ENCODE measurements at regions not wholly inside any gene's neighbourhood (a gene's known extent, or its start where the extent isn't known, plus 50 kb on each side); places are given as distances from the start of the nearest gene placed in this dataset.
"Not testable (repeated sequence)": the region's sequence is repeated elsewhere in the genome, so short reads cannot be mapped to it uniquely, and the experiment has no call there.

DNA sequence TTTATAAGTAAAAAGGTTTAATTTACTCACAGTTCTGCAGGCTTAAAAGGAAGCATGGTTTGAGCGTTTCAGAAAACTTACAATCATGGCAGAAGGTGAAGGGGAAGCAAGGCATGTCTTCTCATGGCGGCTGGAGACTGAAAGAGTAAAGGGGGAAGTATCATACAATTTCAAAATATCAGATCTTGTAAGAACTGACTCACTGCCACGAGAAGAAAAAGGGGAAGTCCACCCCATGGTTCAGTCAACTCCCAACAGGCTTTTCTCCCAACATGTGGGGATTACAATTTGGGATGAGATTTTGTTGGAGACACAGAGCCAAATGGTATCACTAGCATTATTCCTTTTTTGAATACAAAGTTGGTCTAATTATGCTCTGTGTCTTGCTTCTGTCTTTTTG lies 627.9 kb upstream of the ST8SIA4 start:
- no peaks in the 10 kb centered on the region for H3K27me3 ChIP-seq (ENCODE audit: control insufficient read depth, insufficient read depth, low read length)
- no peak for DNase-seq (ENCODE audit: low read depth, low spot score)
- ChIA-PET POLR2A (no interaction called here), CTCF (no interaction called here)
- H3K27ac ChIP-seq (ENCODE audit: low read length), result no peak overlapping the region
- ATAC-seq, result no peak
- in situ Hi-C loops (cut with HindIII; ENCODE audit: low pct_unique_long_range_greater_than_20kb, low sequenced_read_pairs) (no loop called here), intact Hi-C loops (cut with micrococcal nuclease; ENCODE audit: unreplicated experiment) (no loop called here)
- TF ChIP-seq SIN3A (IDR thresholded peaks at IDR 0.05; ENCODE audit: borderline replicate concordance, insufficient read depth, low read depth, low read length) (no peak), TCF7L2 (IDR thresholded peaks at IDR 0.05; ENCODE audit: low read depth, low read length) (no peak), POLR2AphosphoS5 (IDR thresholded peaks at IDR 0.05; ENCODE audit: low read depth, low read length) (no peak)
- TF ChIP-seq, protein P1, sequence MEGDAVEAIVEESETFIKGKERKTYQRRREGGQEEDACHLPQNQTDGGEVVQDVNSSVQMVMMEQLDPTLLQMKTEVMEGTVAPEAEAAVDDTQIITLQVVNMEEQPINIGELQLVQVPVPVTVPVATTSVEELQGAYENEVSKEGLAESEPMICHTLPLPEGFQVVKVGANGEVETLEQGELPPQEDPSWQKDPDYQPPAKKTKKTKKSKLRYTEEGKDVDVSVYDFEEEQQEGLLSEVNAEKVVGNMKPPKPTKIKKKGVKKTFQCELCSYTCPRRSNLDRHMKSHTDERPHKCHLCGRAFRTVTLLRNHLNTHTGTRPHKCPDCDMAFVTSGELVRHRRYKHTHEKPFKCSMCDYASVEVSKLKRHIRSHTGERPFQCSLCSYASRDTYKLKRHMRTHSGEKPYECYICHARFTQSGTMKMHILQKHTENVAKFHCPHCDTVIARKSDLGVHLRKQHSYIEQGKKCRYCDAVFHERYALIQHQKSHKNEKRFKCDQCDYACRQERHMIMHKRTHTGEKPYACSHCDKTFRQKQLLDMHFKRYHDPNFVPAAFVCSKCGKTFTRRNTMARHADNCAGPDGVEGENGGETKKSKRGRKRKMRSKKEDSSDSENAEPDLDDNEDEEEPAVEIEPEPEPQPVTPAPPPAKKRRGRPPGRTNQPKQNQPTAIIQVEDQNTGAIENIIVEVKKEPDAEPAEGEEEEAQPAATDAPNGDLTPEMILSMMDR (IDR thresholded peaks at IDR 0.05), result no peak
- TF ChIP-seq, protein P2, sequence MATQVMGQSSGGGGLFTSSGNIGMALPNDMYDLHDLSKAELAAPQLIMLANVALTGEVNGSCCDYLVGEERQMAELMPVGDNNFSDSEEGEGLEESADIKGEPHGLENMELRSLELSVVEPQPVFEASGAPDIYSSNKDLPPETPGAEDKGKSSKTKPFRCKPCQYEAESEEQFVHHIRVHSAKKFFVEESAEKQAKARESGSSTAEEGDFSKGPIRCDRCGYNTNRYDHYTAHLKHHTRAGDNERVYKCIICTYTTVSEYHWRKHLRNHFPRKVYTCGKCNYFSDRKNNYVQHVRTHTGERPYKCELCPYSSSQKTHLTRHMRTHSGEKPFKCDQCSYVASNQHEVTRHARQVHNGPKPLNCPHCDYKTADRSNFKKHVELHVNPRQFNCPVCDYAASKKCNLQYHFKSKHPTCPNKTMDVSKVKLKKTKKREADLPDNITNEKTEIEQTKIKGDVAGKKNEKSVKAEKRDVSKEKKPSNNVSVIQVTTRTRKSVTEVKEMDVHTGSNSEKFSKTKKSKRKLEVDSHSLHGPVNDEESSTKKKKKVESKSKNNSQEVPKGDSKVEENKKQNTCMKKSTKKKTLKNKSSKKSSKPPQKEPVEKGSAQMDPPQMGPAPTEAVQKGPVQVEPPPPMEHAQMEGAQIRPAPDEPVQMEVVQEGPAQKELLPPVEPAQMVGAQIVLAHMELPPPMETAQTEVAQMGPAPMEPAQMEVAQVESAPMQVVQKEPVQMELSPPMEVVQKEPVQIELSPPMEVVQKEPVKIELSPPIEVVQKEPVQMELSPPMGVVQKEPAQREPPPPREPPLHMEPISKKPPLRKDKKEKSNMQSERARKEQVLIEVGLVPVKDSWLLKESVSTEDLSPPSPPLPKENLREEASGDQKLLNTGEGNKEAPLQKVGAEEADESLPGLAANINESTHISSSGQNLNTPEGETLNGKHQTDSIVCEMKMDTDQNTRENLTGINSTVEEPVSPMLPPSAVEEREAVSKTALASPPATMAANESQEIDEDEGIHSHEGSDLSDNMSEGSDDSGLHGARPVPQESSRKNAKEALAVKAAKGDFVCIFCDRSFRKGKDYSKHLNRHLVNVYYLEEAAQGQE (IDR thresholded peaks at IDR 0.05; ENCODE audit: insufficient read depth in 1 of 2, low read depth in 2 of 2, low read length in 1 of 2), result no peak
- no peaks in the 10 kb centered on the region for H3K4me1 ChIP-seq (ENCODE audit: control insufficient read depth, insufficient read depth, low read length)
- H3K36me3 ChIP-seq (ENCODE audit: control insufficient read depth, insufficient read depth, low read length), result no peaks in the 10 kb centered on the region
- no peak overlapping the region for H3K4me3 ChIP-seq (ENCODE audit: low read depth in 2 of 2, low read length in 2 of 2)
- BruUV-seq (replicated peaks), result no TSS peak
- no peaks in the 10 kb centered on the region for H3K9me3 ChIP-seq (ENCODE audit: control insufficient read depth, insufficient read depth, low read depth, low read length)

DNA sequence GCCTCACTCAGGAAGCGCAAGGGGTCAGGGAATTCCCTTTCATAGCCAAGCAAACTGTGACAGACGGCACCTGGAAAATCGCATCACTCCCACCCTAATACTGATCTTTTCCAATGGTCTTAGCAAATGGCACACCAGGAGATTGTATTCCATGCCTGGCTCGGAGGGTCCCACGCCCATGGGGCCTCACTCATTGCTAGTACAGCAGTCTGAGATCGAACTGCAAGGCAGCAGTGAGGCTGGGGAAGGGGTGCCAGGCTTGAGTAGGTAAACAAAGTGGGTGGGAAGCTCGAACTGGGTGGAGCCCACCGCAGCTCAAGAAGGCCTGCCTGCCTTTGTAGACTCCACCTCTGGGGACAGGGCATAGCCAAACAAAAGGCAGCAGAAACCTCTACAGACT lies 626.0 kb upstream of the ST8SIA4 start:
- H3K4me1 ChIP-seq (ENCODE audit: control insufficient read depth, insufficient read depth, low read length); BruUV-seq (replicated peaks); H3K9me3 ChIP-seq (ENCODE audit: control insufficient read depth, insufficient read depth, low read depth, low read length); H3K27ac ChIP-seq (ENCODE audit: low read length); ATAC-seq; intact Hi-C loops (cut with micrococcal nuclease; ENCODE audit: unreplicated experiment); H3K4me3 ChIP-seq (ENCODE audit: low read depth in 2 of 2, low read length in 2 of 2); in situ Hi-C loops (cut with HindIII; ENCODE audit: low pct_unique_long_range_greater_than_20kb, low sequenced_read_pairs); H3K27me3 ChIP-seq (ENCODE audit: control insufficient read depth, insufficient read depth, low read length); POLR2A ChIA-PET; H3K36me3 ChIP-seq (ENCODE audit: control insufficient read depth, insufficient read depth, low read length); DNase-seq (ENCODE audit: low read depth, low spot score): not testable (repeated sequence)
- CTCF ChIA-PET, result interaction anchor here (0.7 kb wide), 1 partner anchor 449 kb away, joined by 3 read pairs; no protein-coding TSS in a partner anchor

DNA sequence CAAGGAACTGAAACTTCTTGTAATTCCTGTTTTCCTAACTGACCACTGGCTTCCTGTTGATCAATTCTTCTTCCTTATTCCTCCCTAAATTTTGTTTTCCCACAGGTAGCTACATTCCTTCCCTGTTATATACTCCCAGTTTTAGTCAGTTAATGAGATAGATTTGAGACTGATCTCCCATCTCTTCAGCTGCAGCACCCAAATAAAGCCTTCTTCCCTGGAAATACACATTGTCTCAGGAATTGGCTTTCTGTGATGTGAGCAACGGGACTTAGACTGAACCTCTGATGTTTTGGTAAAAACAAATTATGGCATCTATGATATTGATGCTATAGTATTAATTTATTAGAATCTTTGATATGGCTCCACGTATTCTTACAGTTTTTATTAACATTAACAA lies 617.3 kb upstream of the ST8SIA4 start:
- Histone ChIP-seq H3K9me3 (ENCODE audit: control insufficient read depth, insufficient read depth, low read depth, low read length) (peaks cover 16% of the 10 kb centered on the region), H3K27me3 (ENCODE audit: control insufficient read depth, insufficient read depth, low read length) (no peaks in the 10 kb centered on the region), H3K4me3 (ENCODE audit: low read depth in 2 of 2, low read length in 2 of 2) (no peak overlapping the region), H3K27ac (ENCODE audit: low read length) (no peak overlapping the region), H3K4me1 (ENCODE audit: control insufficient read depth, insufficient read depth, low read length) (no peaks in the 10 kb centered on the region), H3K36me3 (ENCODE audit: control insufficient read depth, insufficient read depth, low read length) (no peaks in the 10 kb centered on the region)
- intact Hi-C loops (cut with micrococcal nuclease; ENCODE audit: unreplicated experiment) (no loop called here), in situ Hi-C loops (cut with HindIII; ENCODE audit: low pct_unique_long_range_greater_than_20kb, low sequenced_read_pairs) (no loop called here)
- CTCF ChIA-PET, result no interaction called here
- ATAC-seq, result no peak
- no peak for DNase-seq (ENCODE audit: low read depth, low spot score)
- no TSS peak for BruUV-seq (replicated peaks)
- POLR2A ChIA-PET, result no interaction called here
- TF ChIP-seq SIN3A (IDR thresholded peaks at IDR 0.05; ENCODE audit: borderline replicate concordance, insufficient read depth, low read depth, low read length) (no peak), TCF7L2 (IDR thresholded peaks at IDR 0.05; ENCODE audit: low read depth, low read length) (no peak), POLR2AphosphoS5 (IDR thresholded peaks at IDR 0.05; ENCODE audit: low read depth, low read length) (no peak)
- TF ChIP-seq, protein P1 (IDR thresholded peaks at IDR 0.05), result no peak
- TF ChIP-seq, protein P2 (IDR thresholded peaks at IDR 0.05; ENCODE audit: insufficient read depth in 1 of 2, low read depth in 2 of 2, low read length in 1 of 2), result no peak
